ENCODE measurements at regions not wholly inside any gene's neighbourhood (a gene's known extent, or its start where the extent isn't known, plus 50 kb on each side); places are given as distances from the start of the nearest gene placed in this dataset.

GRCh38 chr9:117787746-117788145 lies 83.5 kb downstream of the TLR4 start:
- Histone ChIP-seq H3K4me1 (ENCODE audit: control insufficient read depth in 2 of 3, insufficient read depth in 2 of 3, low read depth in 1 of 3, low read length in 3 of 3) (peaks cover 0 to 11% (median 0%) of the 10 kb centered on the region in 3 donors), H3K27ac (ENCODE audit: low read depth in 2 of 2, low read length in 2 of 2) (no peak overlapping the region), H3K4me3 (ENCODE audit: low read length in 3 of 3) (no peak overlapping the region), H3K9ac (ENCODE audit: low read length in 3 of 3) (no peak overlapping the region), H3K9me3 (ENCODE audit: control insufficient read depth in 2 of 3, insufficient read depth in 1 of 3, low read length in 3 of 3) (no peaks in the 10 kb centered on the region), H3K36me3 (ENCODE audit: control insufficient read depth in 2 of 3, insufficient read depth in 3 of 3, low read length in 3 of 3) (no peaks in the 10 kb centered on the region), H3K27me3 (ENCODE audit: control insufficient read depth, insufficient read depth, low read length) (no peaks in the 10 kb centered on the region)
- no peak for TF ChIP-seq CTCF (IDR thresholded peaks at IDR 0.05; ENCODE audit: borderline replicate concordance, extremely low read depth, insufficient read depth)
- no peak for DNase-seq
- no peak for FAIRE-seq
- intact Hi-C loops (cut with DNase I), result no loop called here

- no peak overlapping the region for H3K4me3 ChIP-seq (ENCODE audit: low read length in 3 of 3)
- DNase-seq (no peak), FAIRE-seq (no peak)
- intact Hi-C loops (cut with DNase I), result no loop called here
- no peaks in the 10 kb centered on the region for H3K9me3 ChIP-seq (ENCODE audit: control insufficient read depth in 2 of 3, insufficient read depth in 1 of 3, low read length in 3 of 3)
- no peak for TF ChIP-seq CTCF (IDR thresholded peaks at IDR 0.05; ENCODE audit: borderline replicate concordance, extremely low read depth, insufficient read depth)
- H3K9ac ChIP-seq (ENCODE audit: low read length in 3 of 3), result no peak overlapping the region
- no peaks in the 10 kb centered on the region for H3K36me3 ChIP-seq (ENCODE audit: control insufficient read depth in 2 of 3, insufficient read depth in 3 of 3, low read length in 3 of 3)
- H3K27ac ChIP-seq (ENCODE audit: low read depth in 2 of 2, low read length in 2 of 2), result no peak overlapping the region
- no peaks in the 10 kb centered on the region for H3K27me3 ChIP-seq (ENCODE audit: control insufficient read depth, insufficient read depth, low read length)
- H3K4me1 ChIP-seq (ENCODE audit: control insufficient read depth in 2 of 3, insufficient read depth in 2 of 3, low read depth in 1 of 3, low read length in 3 of 3), result no peaks in the 10 kb centered on the region
Observed at GRCh38 chr9:117795271-117795670, 91.1 kb downstream of the TLR4 start.

- H3K36me3 ChIP-seq (ENCODE audit: control insufficient read depth in 2 of 3, insufficient read depth in 3 of 3, low read length in 3 of 3), result no peaks in the 10 kb centered on the region
- no peak overlapping the region for H3K9ac ChIP-seq (ENCODE audit: low read length in 3 of 3)
- FAIRE-seq (no peak), DNase-seq (no peak)
- intact Hi-C loops (cut with DNase I), result no loop called here
- H3K4me3 ChIP-seq (ENCODE audit: low read length in 3 of 3), result no peak overlapping the region
- no peaks in the 10 kb centered on the region for H3K9me3 ChIP-seq (ENCODE audit: control insufficient read depth in 2 of 3, insufficient read depth in 1 of 3, low read length in 3 of 3)
- H3K4me1 ChIP-seq (ENCODE audit: control insufficient read depth in 2 of 3, insufficient read depth in 2 of 3, low read depth in 1 of 3, low read length in 3 of 3), result no peaks in the 10 kb centered on the region
- H3K27me3 ChIP-seq (ENCODE audit: control insufficient read depth, insufficient read depth, low read length), result no peaks in the 10 kb centered on the region
- TF ChIP-seq CTCF (IDR thresholded peaks at IDR 0.05; ENCODE audit: borderline replicate concordance, extremely low read depth, insufficient read depth), result no peak
- H3K27ac ChIP-seq (ENCODE audit: low read depth in 2 of 2, low read length in 2 of 2), result no peak overlapping the region
Observed at GRCh38 chr9:117796681-117797080, 92.5 kb downstream of the TLR4 start.

GRCh38 chr9:117800389-117800788 lies 96.2 kb downstream of the TLR4 start:
- TF ChIP-seq CTCF (IDR thresholded peaks at IDR 0.05; ENCODE audit: borderline replicate concordance, extremely low read depth, insufficient read depth), result no peak
- no peaks in the 10 kb centered on the region for H3K4me1 ChIP-seq (ENCODE audit: control insufficient read depth in 2 of 3, insufficient read depth in 2 of 3, low read depth in 1 of 3, low read length in 3 of 3)
- H3K27me3 ChIP-seq (ENCODE audit: control insufficient read depth, insufficient read depth, low read length), result no peaks in the 10 kb centered on the region
- intact Hi-C loops (cut with DNase I), result no loop called here
- no peak overlapping the region for H3K27ac ChIP-seq (ENCODE audit: low read depth in 2 of 2, low read length in 2 of 2)
- H3K36me3 ChIP-seq (ENCODE audit: control insufficient read depth in 2 of 3, insufficient read depth in 3 of 3, low read length in 3 of 3), result no peaks in the 10 kb centered on the region
- FAIRE-seq, result no peak
- H3K9ac ChIP-seq (ENCODE audit: low read length in 3 of 3), result no peak overlapping the region
- no peak for DNase-seq
- no peaks in the 10 kb centered on the region for H3K9me3 ChIP-seq (ENCODE audit: control insufficient read depth in 2 of 3, insufficient read depth in 1 of 3, low read length in 3 of 3)
- H3K4me3 ChIP-seq (ENCODE audit: low read length in 3 of 3), result no peak overlapping the region
